ENCODE measurements at regions not wholly inside any gene's neighbourhood (a gene's known extent, or its start where the extent isn't known, plus 50 kb on each side); places are given as distances from the start of the nearest gene placed in this dataset.

- BruUV-seq (replicated peaks), result no TSS peak
- Histone ChIP-seq H3K27ac (ENCODE audit: low read length) (no peak overlapping the region), H3K4me3 (ENCODE audit: low read length) (no peak overlapping the region), H3K4me2 (ENCODE audit: low read length) (no peak overlapping the region), H2AFZ (ENCODE audit: low read length) (no peak overlapping the region), H3K79me2 (ENCODE audit: low read length) (no peaks in the 10 kb centered on the region), H3K4me1 (ENCODE audit: insufficient read depth, low read length) (no peaks in the 10 kb centered on the region), H4K20me1 (ENCODE audit: low read length) (no peaks in the 10 kb centered on the region), H3K9me3 (ENCODE audit: low read length) (no peaks in the 10 kb centered on the region), H3F3A (ENCODE audit: low read length, unreplicated experiment) (no peaks in the 10 kb centered on the region), H3K9ac (ENCODE audit: low read length) (no peak overlapping the region), H3K9me2 (replicated peaks; ENCODE audit: low read length) (no peaks in the 10 kb centered on the region), H3K36me3 (ENCODE audit: low read depth, low read length) (no peaks in the 10 kb centered on the region), H3K27me3 (ENCODE audit: low read length) (no peaks in the 10 kb centered on the region)
- no peak for DNase-seq
- TF ChIP-seq CTCF (conservative IDR thresholded peaks at IDR 0.05; ENCODE audit: low read depth, low read length) (no peak), EZH2phosphoT487 (IDR thresholded peaks at IDR 0.05; ENCODE audit: borderline replicate concordance, low read length) (no peak), EZH2 (IDR thresholded peaks at IDR 0.05; ENCODE audit: low read length, unreplicated experiment) (no peak)
- ATAC-seq, result no peak
- ChIA-PET POLR2A (ENCODE audit: unreplicated experiment) (no interaction called here), CTCF (no interaction called here)
- intact Hi-C loops (cut with micrococcal nuclease), result no loop called here
Observed at GRCh38 chr11:92533657-92534335, 309.2 kb downstream of the FAT3 start.

- H4K20me1 ChIP-seq (ENCODE audit: low read length), result no peaks in the 10 kb centered on the region
- ATAC-seq, result no peak
- no peak overlapping the region for H2AFZ ChIP-seq (ENCODE audit: low read length)
- H3K27ac ChIP-seq (ENCODE audit: low read length), result no peak overlapping the region
- POLR2A ChIA-PET (ENCODE audit: unreplicated experiment), result no interaction called here
- H3K36me3 ChIP-seq (ENCODE audit: low read depth, low read length), result no peaks in the 10 kb centered on the region
- H3K4me3 ChIP-seq (ENCODE audit: low read length), result no peak overlapping the region
- CTCF ChIA-PET, result no interaction called here
- no peak for TF ChIP-seq EZH2 (IDR thresholded peaks at IDR 0.05; ENCODE audit: low read length, unreplicated experiment)
- TF ChIP-seq CTCF (conservative IDR thresholded peaks at IDR 0.05; ENCODE audit: low read depth, low read length), result no peak
- no peak for TF ChIP-seq EZH2phosphoT487 (IDR thresholded peaks at IDR 0.05; ENCODE audit: borderline replicate concordance, low read length)
- no peaks in the 10 kb centered on the region for H3K4me1 ChIP-seq (ENCODE audit: insufficient read depth, low read length)
- DNase-seq, result no peak
- intact Hi-C loops (cut with micrococcal nuclease), result no loop called here
- H3K79me2 ChIP-seq (ENCODE audit: low read length), result no peaks in the 10 kb centered on the region
- no TSS peak for BruUV-seq (replicated peaks)
- no peak overlapping the region for H3K4me2 ChIP-seq (ENCODE audit: low read length)
- H3K9me3 ChIP-seq (ENCODE audit: low read length), result no peaks in the 10 kb centered on the region
- no peaks in the 10 kb centered on the region for H3F3A ChIP-seq (ENCODE audit: low read length, unreplicated experiment)
- H3K9ac ChIP-seq (ENCODE audit: low read length), result no peak overlapping the region
- no peaks in the 10 kb centered on the region for H3K27me3 ChIP-seq (ENCODE audit: low read length)
- H3K9me2 ChIP-seq (replicated peaks; ENCODE audit: low read length), result no peaks in the 10 kb centered on the region
Observed at GRCh38 chr11:92536883-92537282, 312.3 kb downstream of the FAT3 start.

- no peaks in the 10 kb centered on the region for H3K79me2 ChIP-seq (ENCODE audit: low read length)
- ATAC-seq, result no peak
- no peak for TF ChIP-seq EZH2phosphoT487 (IDR thresholded peaks at IDR 0.05; ENCODE audit: borderline replicate concordance, low read length)
Observed at GRCh38 chr11:92540096-92540495, 315.5 kb downstream of the FAT3 start.

More at GRCh38 chr11:92540096-92540495, 315.5 kb downstream of the FAT3 start:
- H3K9ac ChIP-seq (ENCODE audit: low read length), result no peak overlapping the region
- no peak for DNase-seq
- no peak overlapping the region for H3K4me3 ChIP-seq (ENCODE audit: low read length)
- H3K27ac ChIP-seq (ENCODE audit: low read length), result no peak overlapping the region
- ChIA-PET POLR2A (ENCODE audit: unreplicated experiment) (no interaction called here), CTCF (no interaction called here)
- H4K20me1 ChIP-seq (ENCODE audit: low read length), result no peaks in the 10 kb centered on the region
- H3F3A ChIP-seq (ENCODE audit: low read length, unreplicated experiment), result no peaks in the 10 kb centered on the region
- no peaks in the 10 kb centered on the region for H3K4me1 ChIP-seq (ENCODE audit: insufficient read depth, low read length)
- H3K9me2 ChIP-seq (replicated peaks; ENCODE audit: low read length), result no peaks in the 10 kb centered on the region
- no peak overlapping the region for H3K4me2 ChIP-seq (ENCODE audit: low read length)
- no peaks in the 10 kb centered on the region for H3K36me3 ChIP-seq (ENCODE audit: low read depth, low read length)
- no peak overlapping the region for H2AFZ ChIP-seq (ENCODE audit: low read length)
- H3K9me3 ChIP-seq (ENCODE audit: low read length), result no peaks in the 10 kb centered on the region
- no TSS peak for BruUV-seq (replicated peaks)
- H3K27me3 ChIP-seq (ENCODE audit: low read length), result no peaks in the 10 kb centered on the region
- intact Hi-C loops (cut with micrococcal nuclease), result no loop called here
